SK-N-SH (cell line): ENCODE measurements at regions not wholly inside any gene's neighbourhood (a gene's known extent, or its start where the extent isn't known, plus 50 kb on each side); places are given as distances from the start of the nearest gene placed in this dataset.

Experiments
- CTCF ChIP-seq: fragments of 200-600 bp; sonication (generic); IDR thresholded peaks from 2 replicates; pipeline ENCODE4 v1.6.1; 2017; ENCODE audit warnings: antibody characterized with exemption, mild to moderate bottlenecking, moderate library complexity
- EP300 ChIP-seq, 2 experiments: IDR thresholded peaks; 2 replicates each; pipeline versions ENCODE4 v1.4.0 to v1.6.1; 2012; ENCODE audit warnings: borderline replicate concordance in 1 of 2, low read depth in 1 of 2, low read length in 1 of 2
- FOXM1 ChIP-seq: IDR thresholded peaks from 2 replicates; pipeline ENCODE4 v1.4.0; 2012; ENCODE audit warnings: low read depth, mild to moderate bottlenecking
- MXI1 ChIP-seq: IDR thresholded peaks from 2 replicates; pipeline ENCODE4 v1.6.1; 2012; ENCODE audit warnings: mild to moderate bottlenecking, low read depth, low read length, improper control_type of control experiment
- POLR2AphosphoS5 ChIP-seq: IDR thresholded peaks from 2 replicates; pipeline ENCODE4 v1.6.1; 2012; ENCODE audit warnings: low read depth, low read length
- USF2 ChIP-seq: fragments of 150-350 bp; IDR thresholded peaks from 2 replicates; pipeline ENCODE4 v1.6.1; 2017; ENCODE audit warnings: antibody characterized with exemption, low read length, low read depth, borderline replicate concordance

DNA sequence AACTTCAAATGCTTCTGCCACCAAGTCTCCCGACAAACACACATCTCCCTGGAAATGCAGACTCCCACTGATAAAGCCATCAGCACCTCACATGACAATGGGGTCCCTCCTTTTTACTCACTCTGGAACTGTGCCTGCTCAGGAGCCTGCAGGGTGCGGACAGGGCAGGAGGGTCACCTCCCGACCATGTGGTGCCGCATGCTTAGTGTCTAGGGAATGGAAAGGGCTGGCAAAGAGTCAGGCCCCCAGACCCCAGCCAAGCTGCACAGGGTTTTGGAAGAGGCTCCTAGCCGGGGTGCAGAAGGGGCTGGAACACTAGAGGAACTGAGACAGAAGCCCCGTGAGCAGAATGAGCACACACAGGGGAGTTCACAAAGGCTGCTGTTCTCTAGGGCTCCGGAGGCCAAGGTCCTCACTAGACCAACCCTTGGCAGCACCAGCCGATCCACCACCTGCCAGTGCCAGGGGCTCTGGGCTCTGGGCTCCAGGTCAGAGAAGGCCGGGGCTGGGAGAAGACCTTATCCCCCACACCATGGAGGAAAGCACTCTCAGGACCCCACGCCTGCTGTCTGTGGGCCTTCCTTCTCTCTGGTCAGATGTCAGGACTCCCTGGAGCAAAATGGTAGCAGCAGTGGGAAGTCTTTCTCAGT is 125.1 kb upstream of the FGF3 start:
- no peak for TF ChIP-seq FOXM1
- TF ChIP-seq CTCF, result no peak
- no peak for TF ChIP-seq MXI1
- no peak for TF ChIP-seq POLR2AphosphoS5
- TF ChIP-seq USF2, result no peak
- TF ChIP-seq EP300 (IDR thresholded peaks at IDR 0.05; ENCODE audit: borderline replicate concordance in 1 of 2, low read depth in 1 of 2, low read length in 1 of 2), result no peak
